ENCODE measurements at regions not wholly inside any gene's neighbourhood (a gene's known extent, or its start where the extent isn't known, plus 50 kb on each side); places are given as distances from the start of the nearest gene placed in this dataset.

GRCh38 chr2:35978218-35978617 is 377.4 kb upstream of the CRIM1 start:
- Histone ChIP-seq H4K20me1 (ENCODE audit: insufficient read depth, low read length) (no peaks in the 10 kb centered on the region), H3K36me3 (replicated peaks in 1 of 2; ENCODE audit: control insufficient read depth in 1 of 2, insufficient read depth in 2 of 2, low read length in 2 of 2) (no peaks in the 10 kb centered on the region), H3K9ac (ENCODE audit: insufficient read depth, low read length, poor library complexity, severe bottlenecking) (no peak overlapping the region), H3K27me3 (ENCODE audit: control insufficient read depth in 2 of 2, insufficient read depth in 2 of 2, low read length in 2 of 2) (no peaks in the 10 kb centered on the region), H3K4me2 (replicated peaks; ENCODE audit: extremely low read depth, low read length, poor library complexity, severe bottlenecking) (no peak overlapping the region), H2AFZ (ENCODE audit: insufficient read depth, low read depth, low read length, poor library complexity, severe bottlenecking) (no peak overlapping the region), H3K79me2 (ENCODE audit: insufficient read depth, low read length) (no peaks in the 10 kb centered on the region), H3K9me3 (replicated peaks in 1 of 2; ENCODE audit: control insufficient read depth in 1 of 2, insufficient read depth in 1 of 2, low read length in 2 of 2) (no peaks in the 10 kb centered on the region), H3K4me3 (replicated peaks in 1 of 3; ENCODE audit: low read depth in 2 of 3, low read length in 3 of 3) (no peak overlapping the region), H3K27ac (ENCODE audit: low read depth in 1 of 2, low read length in 2 of 2) (no peak overlapping the region), H3K4me1 (ENCODE audit: control insufficient read depth in 1 of 2, insufficient read depth in 2 of 2, low read length in 2 of 2) (no peaks in the 10 kb centered on the region)
- no peak for TF ChIP-seq CTCF (IDR thresholded peaks at IDR 0.05)
- Mint-ChIP-seq H3K4me3 (no peak overlapping the region), H3K27me3 (ENCODE audit: low read depth in 3 of 3) (peaks cover 0 to 3% (median 1%) of the 10 kb centered on the region in 3 donors), H3K36me3 (no peaks in the 10 kb centered on the region), H3K4me1 (no peaks in the 10 kb centered on the region), H3K9me3 (peaks cover 0 to 3% (median 0%) of the 10 kb centered on the region in 7 donors), H3K27ac (no peak overlapping the region)
- no CpG with 5 or more reads among the region's 1 CpG for WGBS (ENCODE audit: insufficient coverage)
- DNase-seq: no peak
- intact Hi-C loops (cut with micrococcal nuclease): no loop called here

GRCh38 chr2:35976611-35977010 is 379.0 kb upstream of the CRIM1 start:
- intact Hi-C loops (cut with micrococcal nuclease): no loop called here
- Histone ChIP-seq H3K4me2 (replicated peaks; ENCODE audit: extremely low read depth, low read length, poor library complexity, severe bottlenecking) (no peak overlapping the region), H3K27me3 (ENCODE audit: control insufficient read depth in 2 of 2, insufficient read depth in 2 of 2, low read length in 2 of 2) (no peaks in the 10 kb centered on the region), H3K36me3 (replicated peaks in 1 of 2; ENCODE audit: control insufficient read depth in 1 of 2, insufficient read depth in 2 of 2, low read length in 2 of 2) (no peaks in the 10 kb centered on the region), H3K9ac (ENCODE audit: insufficient read depth, low read length, poor library complexity, severe bottlenecking) (no peak overlapping the region), H2AFZ (ENCODE audit: insufficient read depth, low read depth, low read length, poor library complexity, severe bottlenecking) (no peak overlapping the region), H3K27ac (ENCODE audit: low read depth in 1 of 2, low read length in 2 of 2) (no peak overlapping the region), H3K4me1 (ENCODE audit: control insufficient read depth in 1 of 2, insufficient read depth in 2 of 2, low read length in 2 of 2) (no peaks in the 10 kb centered on the region), H4K20me1 (ENCODE audit: insufficient read depth, low read length) (no peaks in the 10 kb centered on the region), H3K4me3 (replicated peaks in 1 of 3; ENCODE audit: low read depth in 2 of 3, low read length in 3 of 3) (no peak overlapping the region), H3K79me2 (ENCODE audit: insufficient read depth, low read length) (no peaks in the 10 kb centered on the region), H3K9me3 (replicated peaks in 1 of 2; ENCODE audit: control insufficient read depth in 1 of 2, insufficient read depth in 1 of 2, low read length in 2 of 2) (no peaks in the 10 kb centered on the region)
- no peak for TF ChIP-seq CTCF (IDR thresholded peaks at IDR 0.05)
- WGBS (ENCODE audit: insufficient coverage): 89% methylated on average over 5 of the region's 5 CpGs
- H3K9me3 Mint-ChIP-seq: peaks cover 0 to 3% (median 0%) of the 10 kb centered on the region in 7 donors
- H3K27ac Mint-ChIP-seq: no peak overlapping the region
- H3K27me3 Mint-ChIP-seq (ENCODE audit: low read depth in 3 of 3): peaks cover 0 to 2% (median 2%) of the 10 kb centered on the region in 3 donors
- H3K4me3 Mint-ChIP-seq: no peak overlapping the region
- no peak for DNase-seq
- no peaks in the 10 kb centered on the region for H3K4me1 Mint-ChIP-seq
- H3K36me3 Mint-ChIP-seq: no peaks in the 10 kb centered on the region

Data from CD14-positive monocyte (primary cell).